Activated CD8-positive, alpha-beta memory T cell treated with anti-CD3 and anti-CD28 coated beads, Interleukin-2, amount 50 U/mL, for 1 hour (primary cell): ENCODE measurements at regions not wholly inside any gene's neighbourhood (a gene's known extent, or its start where the extent isn't known, plus 50 kb on each side); places are given as distances from the start of the nearest gene placed in this dataset.
"Not testable (repeated sequence)": the region's sequence is repeated elsewhere in the genome, so short reads cannot be mapped to it uniquely, and the experiment has no call there.

Source experiments
- DNase-seq: peaks from one replicate; pipeline ENCODE4 v3.0.0-alpha.2; 2020; ENCODE audit errors: extremely low read depth

DNA sequence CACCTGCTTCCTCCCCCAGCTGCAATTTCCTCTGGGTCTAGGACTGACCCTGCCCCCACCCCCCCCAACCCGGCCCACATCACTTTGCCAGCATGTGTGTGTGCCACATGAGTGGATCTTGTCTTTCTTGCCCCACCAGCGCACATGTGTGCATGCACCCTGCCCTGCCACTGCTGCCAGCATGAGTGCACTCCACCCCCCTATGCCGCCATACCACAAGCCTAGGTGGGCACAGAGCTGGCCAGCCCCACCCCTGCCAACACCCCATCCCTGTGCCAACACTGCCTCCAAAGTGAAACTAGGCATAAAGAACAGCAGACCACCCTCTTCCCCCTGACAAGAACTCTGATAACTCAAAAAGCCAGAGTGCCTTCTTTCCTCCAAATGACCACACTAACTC is 296.3 kb upstream of the SGO1 start:
- DNase-seq, result no peak

DNA sequence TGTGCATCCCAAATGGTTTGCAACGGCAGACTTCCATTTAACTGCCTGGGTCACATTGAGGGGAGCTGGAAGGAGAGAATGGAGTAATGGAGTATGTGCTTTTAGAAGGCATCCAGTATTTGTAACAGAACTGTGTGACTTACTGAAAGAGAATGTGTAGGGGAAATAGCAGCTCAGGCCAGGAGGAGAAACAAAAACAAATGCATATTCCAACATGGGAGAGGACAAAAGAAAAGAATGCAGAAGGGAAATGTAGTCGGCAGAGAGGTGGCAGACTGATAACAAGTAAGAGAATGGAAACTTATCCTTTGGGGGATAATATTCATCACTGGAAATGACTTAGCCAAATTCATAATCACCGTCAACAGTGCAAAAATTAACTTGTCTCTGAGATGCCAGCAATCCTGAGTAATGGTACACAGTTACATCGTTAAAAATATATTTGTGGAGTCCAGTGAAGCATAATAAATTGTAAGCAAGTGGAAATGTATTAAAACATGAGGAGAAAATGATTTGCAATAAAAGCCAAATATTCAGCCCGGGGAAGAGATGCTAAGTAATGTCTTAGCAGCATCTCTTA is 294.9 kb upstream of the SGO1 start:
- no peak for DNase-seq

DNA sequence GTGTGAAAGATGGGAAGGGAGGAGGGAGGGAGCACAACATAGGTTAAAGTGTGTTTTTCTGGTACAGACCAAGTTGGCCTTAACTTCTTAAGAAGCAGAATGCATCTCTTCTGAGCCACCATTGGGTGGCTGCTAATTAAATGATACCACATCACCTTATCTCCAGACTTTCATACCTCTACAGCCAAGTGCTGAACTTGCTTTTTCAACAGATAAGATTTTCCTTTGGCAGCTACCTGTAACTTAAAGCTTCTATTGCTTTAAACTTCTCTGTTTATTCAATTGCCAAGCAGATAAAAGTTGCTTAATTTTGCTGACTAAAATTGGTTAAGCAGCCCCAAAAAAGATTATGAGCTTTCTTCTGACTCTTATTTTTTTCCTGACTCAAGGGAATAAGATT is 292.4 kb upstream of the SGO1 start:
- no peak for DNase-seq

DNA sequence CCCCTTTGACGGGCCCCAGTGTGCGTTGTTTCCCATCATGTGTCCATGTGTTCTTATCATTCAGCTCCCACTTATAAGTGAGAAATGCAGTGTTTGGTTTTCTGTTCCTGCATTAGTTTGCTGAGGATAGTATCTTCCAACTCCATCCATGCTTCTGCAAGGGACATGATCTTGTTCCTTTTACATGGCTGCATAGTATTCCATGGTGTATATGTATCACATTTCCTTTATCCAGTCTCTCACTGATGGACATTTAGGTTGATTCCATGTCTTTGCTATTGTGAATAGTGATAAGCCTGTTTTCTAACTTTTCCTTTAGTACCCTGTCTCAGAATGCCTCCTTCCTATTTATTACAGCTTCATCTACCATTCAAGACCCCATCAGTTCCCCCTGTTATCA is 278.2 kb upstream of the SGO1 start:
- not testable (repeated sequence) for DNase-seq

DNA sequence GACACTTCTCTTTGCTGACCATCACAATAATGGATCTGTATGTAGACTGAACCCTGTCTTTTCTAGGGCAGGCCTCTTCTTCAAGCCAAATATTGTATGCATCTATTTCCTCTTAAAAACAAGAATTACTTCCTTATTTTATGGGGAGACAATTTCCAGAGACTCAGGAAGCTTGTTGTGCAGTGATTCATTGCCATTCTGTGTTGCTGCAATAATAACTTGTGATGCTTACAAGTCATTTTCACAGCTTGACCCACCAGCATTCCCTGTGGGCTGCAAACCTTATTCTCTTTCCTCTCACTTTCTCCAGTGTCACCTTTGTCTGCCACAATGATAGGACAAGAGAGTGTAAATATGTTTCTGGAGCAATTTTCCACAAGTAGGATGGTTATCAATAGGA is 276.7 kb upstream of the SGO1 start:
- no peak for DNase-seq

DNA sequence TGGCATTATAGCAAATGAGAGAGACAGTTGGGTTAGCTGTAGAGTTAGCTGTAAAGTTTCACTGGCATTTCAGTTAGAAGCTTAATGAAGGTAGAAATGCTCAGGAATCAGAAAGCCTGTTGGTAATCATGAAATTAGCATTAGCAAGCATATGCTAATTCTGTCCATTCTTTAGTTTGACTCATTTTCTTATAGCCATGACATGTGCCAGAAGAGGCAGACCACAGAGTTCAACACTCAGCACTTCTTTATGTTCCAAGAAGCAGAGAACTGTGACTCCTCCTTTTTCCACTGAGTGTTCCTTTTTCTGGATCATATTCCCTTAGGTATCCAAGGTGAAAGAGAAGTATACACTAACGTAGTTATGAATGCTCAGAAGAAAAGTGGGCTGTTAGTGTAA is 276.2 kb upstream of the SGO1 start:
- DNase-seq, result no peak

DNA sequence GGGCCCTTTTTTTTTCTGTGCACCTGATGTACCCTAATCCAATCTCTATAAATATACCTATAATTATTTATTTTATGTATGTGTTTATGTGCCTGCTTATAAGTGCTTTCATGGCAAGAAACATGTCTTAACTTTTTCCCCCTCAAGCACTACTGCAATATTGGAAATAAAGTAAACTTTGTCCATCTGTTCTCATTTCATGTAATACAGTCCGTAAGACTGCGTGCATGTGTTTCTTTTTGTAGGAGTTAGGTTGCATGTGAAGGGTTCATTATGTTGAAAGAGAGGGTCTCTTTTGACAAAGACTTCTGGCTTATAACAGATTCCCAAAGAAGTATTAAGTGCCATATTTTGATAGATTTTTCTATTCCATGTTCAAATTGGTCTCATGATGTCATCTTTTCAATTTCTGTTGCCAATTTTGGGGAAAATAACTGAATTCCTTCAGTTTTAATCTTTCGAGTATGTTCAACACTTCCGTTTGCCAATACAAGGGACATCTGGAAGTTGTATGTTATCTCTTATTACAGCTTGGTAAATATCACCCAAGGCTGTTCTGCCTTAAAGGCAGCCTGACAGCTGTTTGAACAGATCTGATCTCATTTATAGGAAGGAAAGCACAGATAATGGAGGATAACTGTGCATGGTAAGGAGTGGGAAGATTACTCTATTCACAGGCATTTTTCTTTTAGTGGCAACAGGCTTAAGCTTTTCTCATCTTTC is 273.1 kb upstream of the SGO1 start:
- no peak for DNase-seq

- no peak for DNase-seq
Observed at GRCh38 chr3:20456511-20456910, 270.5 kb upstream of the SGO1 start.

GRCh38 chr3:20451170-20451569 is 265.2 kb upstream of the SGO1 start:
- DNase-seq, result no peak

GRCh38 chr3:20450611-20451010 is 264.6 kb upstream of the SGO1 start:
- no peak for DNase-seq

DNA sequence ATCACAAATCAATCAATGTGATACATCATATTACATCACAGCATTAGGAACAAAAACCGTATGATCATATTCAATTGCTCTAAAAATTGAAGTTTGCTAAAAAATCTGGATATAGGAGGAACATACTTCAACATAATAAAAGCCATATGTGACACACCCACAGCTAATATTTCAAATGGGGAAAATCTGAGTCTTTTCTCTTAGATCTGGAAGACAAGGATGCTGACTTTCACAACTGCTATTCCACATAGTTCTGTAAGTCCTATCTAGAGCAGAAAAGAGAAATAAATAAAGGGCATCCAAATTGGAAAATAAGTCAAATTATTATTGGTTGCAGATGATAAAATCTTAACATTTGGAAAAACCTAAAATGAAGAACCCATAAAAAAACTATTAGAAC is 256.8 kb upstream of the SGO1 start:
- DNase-seq, result no peak

GRCh38 chr3:20427268-20427667 is 241.3 kb upstream of the SGO1 start:
- DNase-seq, result not testable (repeated sequence)

- DNase-seq, result no peak
Observed at GRCh38 chr3:20425138-20425537, 239.1 kb upstream of the SGO1 start.

GRCh38 chr3:20424086-20424485 is 238.1 kb upstream of the SGO1 start:
- DNase-seq, result no peak

- DNase-seq, result no peak
Observed at GRCh38 chr3:20422391-20422790, 236.4 kb upstream of the SGO1 start.

DNA sequence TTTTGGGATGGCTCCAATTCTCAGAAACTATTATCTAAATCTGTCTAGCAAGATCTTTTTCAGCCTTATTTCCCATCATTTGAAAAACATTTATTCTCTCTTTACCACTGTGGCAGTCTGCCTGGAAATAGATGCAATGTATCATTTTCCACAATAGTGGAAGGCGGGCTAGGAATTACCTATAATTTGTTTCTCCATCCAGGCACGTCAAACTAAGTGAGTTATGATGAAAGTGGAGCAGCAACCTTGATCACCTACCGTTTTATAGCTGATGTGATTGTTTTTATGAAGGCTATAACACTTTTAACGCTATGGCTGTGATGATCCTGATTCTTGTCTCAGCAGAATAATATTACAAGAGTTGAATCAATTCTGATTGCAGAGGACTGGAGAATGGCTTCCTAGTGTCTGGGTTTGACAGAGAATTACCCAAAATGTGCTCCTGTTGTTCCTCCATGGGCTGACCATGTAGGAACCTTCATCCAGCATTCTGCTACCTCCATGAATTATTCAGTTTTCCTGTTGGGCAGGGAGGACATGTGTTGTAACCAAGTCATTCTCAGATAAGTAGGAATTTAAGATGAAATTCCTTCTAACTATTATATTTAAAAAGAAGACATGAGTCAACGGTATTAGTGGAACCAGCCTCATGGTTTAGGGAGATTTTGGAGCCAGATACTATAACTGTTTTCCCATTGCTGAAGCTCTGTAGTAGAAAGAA is 231.5 kb upstream of the SGO1 start:
- no peak for DNase-seq

GRCh38 chr3:20406611-20407011 is 220.6 kb upstream of the SGO1 start:
- no peak for DNase-seq

- DNase-seq, result no peak
Observed at GRCh38 chr3:20405744-20406143, 219.7 kb upstream of the SGO1 start.

GRCh38 chr3:20405231-20405630 is 219.2 kb upstream of the SGO1 start:
- no peak for DNase-seq

DNA sequence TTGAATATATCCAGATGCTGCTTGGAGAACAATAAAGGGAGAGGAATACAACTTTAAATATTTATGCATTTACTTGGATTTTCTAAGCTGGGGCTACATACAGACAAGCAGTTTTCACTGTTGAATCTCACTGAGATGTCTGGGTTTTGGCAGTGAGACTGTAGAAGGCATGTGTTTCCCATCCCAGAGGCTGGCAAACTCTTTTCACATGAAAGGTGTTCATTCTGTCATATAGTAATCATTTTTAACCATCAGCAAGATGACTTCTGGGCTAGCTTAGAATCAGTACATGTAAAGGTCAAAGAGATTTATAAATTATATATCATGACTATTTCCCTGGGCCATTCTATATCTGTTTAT is 218.7 kb upstream of the SGO1 start:
- no peak for DNase-seq

DNA sequence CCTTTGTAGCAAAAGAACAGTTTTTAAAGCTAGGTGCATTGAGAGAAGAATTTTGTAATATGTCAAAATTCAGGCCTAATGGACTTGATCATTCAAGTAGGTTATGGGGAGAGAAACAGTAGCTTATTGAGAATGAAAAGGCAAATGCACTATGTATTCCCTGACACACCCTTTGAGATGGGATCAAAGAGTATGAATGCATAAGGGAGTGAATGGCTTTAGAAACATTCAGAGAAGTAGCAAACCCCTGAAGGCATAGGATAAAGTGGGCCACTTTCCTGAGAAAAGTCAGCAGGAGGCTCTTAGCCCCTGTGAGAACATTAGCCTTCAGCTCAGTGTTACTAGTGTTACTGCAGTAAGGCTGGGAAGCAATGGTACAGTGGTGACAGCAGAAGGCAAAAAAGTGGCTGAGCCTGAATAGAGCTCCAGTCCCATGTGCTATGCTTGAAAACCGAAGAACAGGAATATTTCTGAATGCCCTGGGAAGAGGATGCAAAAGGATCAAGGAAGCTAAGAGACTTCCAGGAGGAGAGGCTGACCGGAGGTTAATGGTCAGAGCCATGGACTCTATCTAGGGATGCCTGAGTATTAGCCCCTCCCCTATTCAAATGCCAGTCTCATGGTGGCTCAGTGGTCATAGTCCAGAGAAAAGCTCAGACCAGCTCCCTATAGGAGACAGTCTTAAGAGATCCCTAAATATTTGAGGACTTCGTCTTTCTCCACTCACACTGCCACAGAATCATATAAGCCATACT is 218.2 kb upstream of the SGO1 start:
- no peak for DNase-seq

DNA sequence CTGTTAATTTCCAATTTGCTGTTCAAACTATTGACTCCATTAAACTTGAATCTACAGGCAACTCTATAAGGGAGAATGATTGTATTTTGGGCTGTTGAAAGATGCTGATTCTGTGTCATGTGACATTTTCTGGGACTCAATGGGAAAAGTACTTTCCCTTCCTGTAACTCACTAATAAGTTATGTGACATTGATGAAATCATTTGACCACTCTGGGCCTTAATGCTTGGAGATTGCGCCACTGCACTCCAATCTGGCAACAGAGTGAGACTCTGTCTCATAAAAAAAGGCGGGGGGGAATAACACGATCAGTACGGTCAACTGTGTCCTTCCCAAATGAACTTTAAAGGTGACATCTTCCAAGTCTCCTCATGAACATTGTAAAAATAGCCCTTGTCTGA is 215.2 kb upstream of the SGO1 start:
- DNase-seq, result no peak

DNA sequence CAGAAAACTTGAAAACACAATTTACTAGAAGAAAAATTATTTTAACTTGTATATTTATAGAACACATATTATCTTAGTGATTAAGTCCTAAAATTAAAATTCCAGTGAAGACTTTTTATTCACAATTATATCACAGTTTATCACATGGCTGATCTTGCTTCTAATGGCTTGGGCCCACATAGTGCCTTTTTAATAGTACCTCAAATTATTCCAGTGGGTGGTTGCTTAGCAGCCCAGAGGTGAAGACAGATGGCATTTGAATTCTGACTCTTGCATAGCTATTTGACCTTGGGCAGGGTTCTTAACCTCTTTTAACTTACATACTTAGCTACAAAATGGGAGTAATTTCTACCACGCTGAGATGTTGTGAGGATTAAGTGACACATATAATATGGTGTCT is 214.7 kb upstream of the SGO1 start:
- no peak for DNase-seq
